ENCODE measurements at regions not wholly inside any gene's neighbourhood (a gene's known extent, or its start where the extent isn't known, plus 50 kb on each side); places are given as distances from the start of the nearest gene placed in this dataset.

DNA sequence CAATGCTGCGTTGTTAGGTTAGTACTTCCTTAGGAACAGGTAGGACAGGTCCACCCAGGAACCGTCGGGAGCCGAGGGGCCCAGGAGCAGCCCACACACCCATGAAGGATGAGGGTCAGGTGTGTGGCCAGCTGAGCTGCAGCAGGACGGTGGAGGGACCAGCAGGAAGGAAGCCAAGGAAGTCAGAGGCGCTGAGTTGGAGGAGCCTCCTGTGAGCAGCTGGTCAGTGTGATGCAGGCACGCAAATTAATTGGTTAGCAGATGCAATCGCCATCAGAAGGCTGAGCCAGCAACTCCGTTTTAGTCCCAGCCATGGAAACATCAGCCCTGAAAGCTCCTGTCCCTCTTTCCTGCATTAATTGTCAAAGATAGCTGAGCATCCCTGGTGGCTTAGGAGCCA lies 114.9 kb upstream of the SOX1 start:
- TF ChIP-seq, protein P1, sequence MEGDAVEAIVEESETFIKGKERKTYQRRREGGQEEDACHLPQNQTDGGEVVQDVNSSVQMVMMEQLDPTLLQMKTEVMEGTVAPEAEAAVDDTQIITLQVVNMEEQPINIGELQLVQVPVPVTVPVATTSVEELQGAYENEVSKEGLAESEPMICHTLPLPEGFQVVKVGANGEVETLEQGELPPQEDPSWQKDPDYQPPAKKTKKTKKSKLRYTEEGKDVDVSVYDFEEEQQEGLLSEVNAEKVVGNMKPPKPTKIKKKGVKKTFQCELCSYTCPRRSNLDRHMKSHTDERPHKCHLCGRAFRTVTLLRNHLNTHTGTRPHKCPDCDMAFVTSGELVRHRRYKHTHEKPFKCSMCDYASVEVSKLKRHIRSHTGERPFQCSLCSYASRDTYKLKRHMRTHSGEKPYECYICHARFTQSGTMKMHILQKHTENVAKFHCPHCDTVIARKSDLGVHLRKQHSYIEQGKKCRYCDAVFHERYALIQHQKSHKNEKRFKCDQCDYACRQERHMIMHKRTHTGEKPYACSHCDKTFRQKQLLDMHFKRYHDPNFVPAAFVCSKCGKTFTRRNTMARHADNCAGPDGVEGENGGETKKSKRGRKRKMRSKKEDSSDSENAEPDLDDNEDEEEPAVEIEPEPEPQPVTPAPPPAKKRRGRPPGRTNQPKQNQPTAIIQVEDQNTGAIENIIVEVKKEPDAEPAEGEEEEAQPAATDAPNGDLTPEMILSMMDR (IDR thresholded peaks at IDR 0.05) = no peak
- TF ChIP-seq POLR2A (IDR thresholded peaks at IDR 0.05) = no peak
